ENCODE measurements at regions not wholly inside any gene's neighbourhood (a gene's known extent, or its start where the extent isn't known, plus 50 kb on each side); places are given as distances from the start of the nearest gene placed in this dataset.

- intact Hi-C loops (cut with DNase I) = no loop called here
- WGBS, 2 donors = 69 to 79% methylated on average over 3 of the region's 3 CpGs
- no peaks in the 10 kb centered on the region for H3K9me3 ChIP-seq
- H3K27ac ChIP-seq = no peak overlapping the region
- no peaks in the 10 kb centered on the region for H3K4me1 ChIP-seq
- no peaks in the 10 kb centered on the region for H3K36me3 ChIP-seq (replicated peaks in 1 of 2; ENCODE audit: insufficient read depth in 1 of 2, low read depth in 2 of 2)
- H3K27me3 ChIP-seq = no peaks in the 10 kb centered on the region
- no peak overlapping the region for H3K4me3 ChIP-seq
- ATAC-seq (no peak), DNase-seq (no peak)
- TF ChIP-seq, protein P1, sequence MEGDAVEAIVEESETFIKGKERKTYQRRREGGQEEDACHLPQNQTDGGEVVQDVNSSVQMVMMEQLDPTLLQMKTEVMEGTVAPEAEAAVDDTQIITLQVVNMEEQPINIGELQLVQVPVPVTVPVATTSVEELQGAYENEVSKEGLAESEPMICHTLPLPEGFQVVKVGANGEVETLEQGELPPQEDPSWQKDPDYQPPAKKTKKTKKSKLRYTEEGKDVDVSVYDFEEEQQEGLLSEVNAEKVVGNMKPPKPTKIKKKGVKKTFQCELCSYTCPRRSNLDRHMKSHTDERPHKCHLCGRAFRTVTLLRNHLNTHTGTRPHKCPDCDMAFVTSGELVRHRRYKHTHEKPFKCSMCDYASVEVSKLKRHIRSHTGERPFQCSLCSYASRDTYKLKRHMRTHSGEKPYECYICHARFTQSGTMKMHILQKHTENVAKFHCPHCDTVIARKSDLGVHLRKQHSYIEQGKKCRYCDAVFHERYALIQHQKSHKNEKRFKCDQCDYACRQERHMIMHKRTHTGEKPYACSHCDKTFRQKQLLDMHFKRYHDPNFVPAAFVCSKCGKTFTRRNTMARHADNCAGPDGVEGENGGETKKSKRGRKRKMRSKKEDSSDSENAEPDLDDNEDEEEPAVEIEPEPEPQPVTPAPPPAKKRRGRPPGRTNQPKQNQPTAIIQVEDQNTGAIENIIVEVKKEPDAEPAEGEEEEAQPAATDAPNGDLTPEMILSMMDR (IDR thresholded peaks at IDR 0.05) = no peak
- no peak for TF ChIP-seq POLR2A (IDR thresholded peaks at IDR 0.05)
Observed at GRCh38 chr15:57785959-57786358, 79.4 kb downstream of the POLR2M start.

- intact Hi-C loops (cut with DNase I) = no loop called here
- ATAC-seq = no peak
- no peaks in the 10 kb centered on the region for H3K9me3 ChIP-seq
- DNase-seq = no peak
- H3K36me3 ChIP-seq (replicated peaks in 1 of 2; ENCODE audit: insufficient read depth in 1 of 2, low read depth in 2 of 2) = no peaks in the 10 kb centered on the region
- no peaks in the 10 kb centered on the region for H3K4me1 ChIP-seq
- no peak for TF ChIP-seq POLR2A (IDR thresholded peaks at IDR 0.05)
- TF ChIP-seq, protein P1 (IDR thresholded peaks at IDR 0.05) = no peak
- no peak overlapping the region for H3K4me3 ChIP-seq
- no peaks in the 10 kb centered on the region for H3K27me3 ChIP-seq
- no peak overlapping the region for H3K27ac ChIP-seq
- WGBS, 2 donors = 42 to 64% methylated on average over 2 of the region's 2 CpGs
Observed at GRCh38 chr15:57789225-57789624, 82.7 kb downstream of the POLR2M start.

- DNase-seq (no peak), ATAC-seq (no peak)
- no peak overlapping the region for H3K27ac ChIP-seq
- no peaks in the 10 kb centered on the region for H3K4me1 ChIP-seq
- intact Hi-C loops (cut with DNase I) = no loop called here
- no peaks in the 10 kb centered on the region for H3K27me3 ChIP-seq
- H3K36me3 ChIP-seq (replicated peaks in 1 of 2; ENCODE audit: insufficient read depth in 1 of 2, low read depth in 2 of 2) = no peaks in the 10 kb centered on the region
- no peaks in the 10 kb centered on the region for H3K9me3 ChIP-seq
- TF ChIP-seq POLR2A (IDR thresholded peaks at IDR 0.05) = no peak
- TF ChIP-seq, protein P1 (IDR thresholded peaks at IDR 0.05) = no peak
- WGBS, 2 donors = 79 to 80% methylated on average over 9 of the region's 9 CpGs
- no peak overlapping the region for H3K4me3 ChIP-seq
Observed at GRCh38 chr15:57792724-57793449, 86.4 kb downstream of the POLR2M start.

DNA sequence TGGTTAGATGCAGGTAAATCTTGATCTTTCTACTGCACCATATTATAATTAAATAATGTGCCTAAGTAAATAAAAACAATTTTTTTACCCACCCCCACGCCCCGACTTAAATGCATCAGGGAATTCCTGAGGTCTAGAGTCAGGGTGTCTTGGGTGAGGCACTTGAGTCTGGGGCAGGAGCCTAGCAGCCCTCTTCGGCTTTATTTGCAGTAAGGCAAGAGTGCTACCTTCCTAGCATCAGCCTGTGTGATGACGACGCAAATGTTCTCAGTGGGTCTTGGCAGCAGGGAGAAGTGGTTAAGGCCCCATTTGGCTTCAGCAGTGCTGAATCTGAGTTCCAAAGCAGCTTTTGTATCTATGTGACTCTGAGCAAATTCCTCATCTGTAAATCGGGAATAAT is 88.7 kb downstream of the POLR2M start:
- TF ChIP-seq, protein P1 (IDR thresholded peaks at IDR 0.05) = no peak
- H3K4me3 ChIP-seq = no peak overlapping the region
- ATAC-seq (no peak), DNase-seq (no peak)
- H3K36me3 ChIP-seq (replicated peaks in 1 of 2; ENCODE audit: insufficient read depth in 1 of 2, low read depth in 2 of 2) = no peaks in the 10 kb centered on the region
- 72 to 81% methylated on average over 6 of the region's 6 CpGs for WGBS, 2 donors
- intact Hi-C loops (cut with DNase I) = no loop called here
- no peaks in the 10 kb centered on the region for H3K9me3 ChIP-seq
- no peaks in the 10 kb centered on the region for H3K4me1 ChIP-seq
- no peaks in the 10 kb centered on the region for H3K27me3 ChIP-seq
- no peak overlapping the region for H3K27ac ChIP-seq

DNA sequence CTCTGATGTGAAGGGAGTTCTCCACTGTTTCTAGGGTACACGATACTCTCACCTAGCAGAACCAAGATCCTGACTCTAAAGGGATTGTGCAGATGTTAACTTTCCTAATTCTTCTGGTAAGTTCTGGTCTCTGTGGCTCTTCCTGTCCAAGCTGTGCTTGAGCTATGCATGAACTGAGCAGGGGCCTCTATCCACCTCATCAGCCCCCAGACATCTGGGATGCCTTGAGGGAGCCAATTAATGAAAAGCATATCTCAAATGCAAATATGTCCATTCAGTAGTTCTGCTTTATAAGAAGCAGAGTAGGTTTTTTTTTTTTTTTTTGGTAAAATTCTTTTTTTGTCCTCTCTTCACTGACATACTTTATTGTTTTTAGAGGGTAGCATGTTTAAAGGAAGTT is 89.6 kb downstream of the POLR2M start:
- 100% methylated on average over 1 of the region's 1 CpG for WGBS, 2 donors

More for the DNA sequence above, 89.6 kb downstream of the POLR2M start:
- no peak overlapping the region for H3K4me3 ChIP-seq
- no peaks in the 10 kb centered on the region for H3K36me3 ChIP-seq (replicated peaks in 1 of 2; ENCODE audit: insufficient read depth in 1 of 2, low read depth in 2 of 2)
- DNase-seq (no peak), ATAC-seq (no peak)
- H3K9me3 ChIP-seq = no peaks in the 10 kb centered on the region
- no peaks in the 10 kb centered on the region for H3K4me1 ChIP-seq
- intact Hi-C loops (cut with DNase I) = no loop called here
- H3K27me3 ChIP-seq = no peaks in the 10 kb centered on the region
- TF ChIP-seq, protein P1 (IDR thresholded peaks at IDR 0.05) = no peak
- TF ChIP-seq POLR2A (IDR thresholded peaks at IDR 0.05) = no peak
- no peak overlapping the region for H3K27ac ChIP-seq
